ENCODE measurements at regions not wholly inside any gene's neighbourhood (a gene's known extent, or its start where the extent isn't known, plus 50 kb on each side); places are given as distances from the start of the nearest gene placed in this dataset.

DNA sequence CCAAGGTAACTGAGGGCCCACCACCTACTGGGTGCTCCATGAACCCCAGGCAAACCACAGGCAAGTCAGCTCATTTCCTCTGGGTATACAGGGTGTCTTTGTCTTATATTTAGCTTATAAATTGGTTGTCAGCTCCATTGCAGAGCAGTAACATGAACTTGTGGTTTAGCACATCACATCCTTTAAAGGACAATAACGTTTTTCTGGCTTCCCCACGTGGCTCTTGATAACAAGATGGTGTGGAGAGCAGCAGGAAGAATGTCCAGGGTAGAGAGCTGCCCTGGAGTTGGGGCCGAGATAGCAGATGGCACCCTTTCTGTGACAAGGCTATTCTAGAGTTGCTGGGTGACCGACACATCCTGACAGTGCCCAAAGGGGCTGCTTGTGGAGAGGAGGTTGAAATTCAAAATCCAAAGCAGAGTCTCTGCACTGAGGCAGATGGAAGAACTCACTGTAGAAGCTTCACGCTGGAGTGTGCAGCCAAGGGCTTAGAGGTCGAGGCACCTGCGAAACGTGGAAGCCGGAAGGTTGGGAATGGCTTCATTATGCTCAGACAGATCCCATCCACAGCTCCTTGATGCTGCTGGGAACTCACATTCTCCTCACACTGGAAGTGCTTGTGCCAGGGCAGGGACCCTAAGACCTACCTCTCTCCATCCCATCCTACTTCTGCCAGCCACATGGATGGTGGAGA, 133.0 kb upstream of the FRY start:
- no peak for FAIRE-seq

DNA sequence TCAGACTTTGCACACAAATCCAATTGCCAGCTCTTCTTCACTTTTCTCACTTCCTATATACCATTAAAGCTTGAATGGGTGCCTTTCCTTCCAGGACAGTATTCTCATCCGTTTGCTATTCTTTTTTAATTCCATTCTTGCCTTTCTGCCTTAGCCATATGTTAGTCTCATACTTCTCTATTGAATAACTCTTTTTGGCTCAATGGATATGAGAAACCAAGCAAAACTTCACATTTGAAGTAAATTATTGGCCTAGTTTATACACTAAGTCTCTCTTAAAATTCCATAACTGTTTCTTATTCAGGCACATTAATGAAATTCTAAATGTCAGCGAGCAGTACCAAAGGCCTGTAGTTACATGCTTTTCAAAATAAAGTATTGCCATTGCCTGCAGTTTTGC, 129.6 kb upstream of the FRY start:
- no peak for FAIRE-seq

DNA sequence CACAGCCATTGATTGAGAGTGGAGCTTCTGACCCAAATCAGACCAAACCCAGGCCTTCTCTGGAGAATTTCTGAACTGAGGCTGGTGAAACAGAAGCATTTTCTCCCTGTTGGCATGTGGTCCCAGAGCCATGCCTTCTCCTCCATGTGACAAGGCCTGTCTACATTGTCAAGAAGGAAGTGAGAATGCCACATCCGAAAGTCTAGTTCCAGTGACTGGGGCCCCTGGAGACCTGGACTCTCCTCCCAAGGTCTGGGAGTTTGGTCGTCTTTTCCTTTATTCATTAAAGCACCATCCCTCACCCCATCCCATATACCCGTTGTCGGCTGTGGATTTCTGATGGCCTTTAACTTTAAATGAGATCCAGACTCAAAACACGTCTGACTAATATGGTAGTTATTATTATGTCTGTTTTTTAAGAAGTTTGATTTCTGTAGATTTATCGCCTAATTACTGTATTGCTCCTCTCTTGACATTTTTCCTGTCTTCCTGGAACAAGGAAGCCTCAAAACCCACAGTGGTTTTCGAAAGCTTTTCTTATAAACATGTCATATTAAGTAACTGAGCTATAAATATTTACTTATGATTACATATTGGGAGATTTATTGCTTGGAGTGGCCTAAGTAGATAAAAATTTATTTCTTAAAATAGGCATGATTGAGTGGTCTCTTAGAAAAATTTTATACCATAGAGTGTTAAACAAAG, 128.3 kb upstream of the FRY start:
- FAIRE-seq = no peak

DNA sequence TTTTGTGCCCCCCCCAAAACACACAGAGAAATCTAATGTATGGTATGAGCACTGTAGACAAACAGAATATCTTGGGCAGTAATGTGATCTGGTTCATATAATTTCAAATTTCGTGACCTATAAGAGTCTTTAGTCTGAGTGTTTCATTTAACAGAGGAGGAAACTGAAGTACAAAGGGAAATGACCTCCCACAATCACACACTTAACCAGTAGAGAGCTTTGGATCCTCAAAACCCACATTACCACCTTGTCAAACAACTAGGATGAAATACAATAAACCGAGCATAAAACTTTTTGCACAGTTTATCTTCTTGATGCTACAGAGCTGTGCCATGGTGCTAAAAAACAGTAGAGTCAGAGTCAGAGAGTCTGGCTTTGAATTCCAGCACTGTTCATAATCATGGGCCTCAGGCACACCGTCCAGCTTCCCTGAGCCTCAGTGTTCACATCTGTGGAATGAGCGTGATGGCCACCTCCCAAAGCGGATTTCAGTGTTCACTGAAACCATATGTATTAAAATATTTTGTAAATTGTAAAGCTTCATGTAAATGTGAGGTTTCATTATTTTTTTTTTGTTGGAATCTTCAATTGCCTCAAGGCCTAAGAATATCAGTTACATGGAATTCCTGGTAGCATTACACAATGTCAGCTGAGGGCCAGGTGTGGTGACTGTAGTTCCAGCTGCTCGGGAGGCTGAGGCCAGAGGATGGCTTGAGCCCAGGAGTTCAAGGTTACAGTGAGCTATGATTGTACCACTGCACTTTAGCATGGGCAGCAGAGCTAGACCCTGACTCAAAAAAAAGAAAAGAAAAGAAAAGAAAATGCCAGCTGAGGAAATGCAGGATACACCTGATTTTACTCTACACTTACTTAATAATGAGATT, 126.4 kb upstream of the FRY start:
- FAIRE-seq = no peak

DNA sequence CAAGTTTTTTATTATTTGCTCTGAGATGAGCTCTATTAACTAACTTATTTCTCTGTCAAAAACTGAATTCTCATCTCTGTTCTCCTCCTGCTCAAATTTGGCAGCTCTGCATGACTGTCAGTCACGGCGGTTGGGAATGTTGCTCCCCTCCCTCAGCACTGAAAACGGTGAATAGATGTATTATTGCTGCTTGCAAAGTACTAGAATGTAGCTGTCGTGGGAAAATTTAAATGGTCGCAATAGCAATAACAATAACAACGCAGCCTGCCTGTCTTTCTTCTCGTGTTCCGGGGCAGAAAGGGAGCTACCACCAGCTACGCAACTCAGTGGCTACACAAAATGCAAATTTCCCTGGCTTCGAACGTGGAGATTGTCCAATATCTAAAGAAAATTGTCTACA, 125.6 kb upstream of the FRY start:
- no peak for FAIRE-seq

DNA sequence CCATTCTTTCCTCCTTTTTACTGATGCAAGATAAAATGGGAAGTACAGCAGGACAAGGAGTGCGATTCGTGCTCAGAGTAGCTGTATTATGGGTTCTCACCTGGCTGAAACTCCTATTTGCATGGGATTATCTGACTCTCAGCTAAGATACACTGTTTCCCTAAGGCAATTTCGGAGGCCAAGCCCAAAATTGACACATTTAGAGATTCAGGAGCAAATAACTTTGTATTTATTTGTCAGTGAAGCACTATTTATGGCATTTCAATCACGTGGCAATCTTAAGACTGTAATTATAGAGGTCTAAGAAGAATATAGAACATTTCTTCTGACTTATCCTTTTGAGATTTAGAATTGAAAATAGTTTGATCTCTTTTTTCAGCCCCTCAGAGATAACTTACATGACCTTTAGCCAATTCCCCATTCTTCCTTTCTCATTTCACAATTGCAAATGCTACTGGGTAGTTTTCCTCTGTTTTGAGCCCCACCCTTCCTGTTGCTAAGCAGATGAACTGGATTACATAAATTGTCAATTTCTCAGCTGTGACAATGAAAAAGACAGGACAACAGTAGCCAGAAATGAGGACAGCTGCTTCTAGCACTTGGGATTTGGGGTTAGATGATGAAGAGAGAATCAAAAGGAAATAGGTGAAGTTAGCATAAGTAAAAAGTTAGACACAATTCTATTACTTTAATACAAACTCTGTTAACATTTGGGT, 122.7 kb upstream of the FRY start:
- no peak for FAIRE-seq

DNA sequence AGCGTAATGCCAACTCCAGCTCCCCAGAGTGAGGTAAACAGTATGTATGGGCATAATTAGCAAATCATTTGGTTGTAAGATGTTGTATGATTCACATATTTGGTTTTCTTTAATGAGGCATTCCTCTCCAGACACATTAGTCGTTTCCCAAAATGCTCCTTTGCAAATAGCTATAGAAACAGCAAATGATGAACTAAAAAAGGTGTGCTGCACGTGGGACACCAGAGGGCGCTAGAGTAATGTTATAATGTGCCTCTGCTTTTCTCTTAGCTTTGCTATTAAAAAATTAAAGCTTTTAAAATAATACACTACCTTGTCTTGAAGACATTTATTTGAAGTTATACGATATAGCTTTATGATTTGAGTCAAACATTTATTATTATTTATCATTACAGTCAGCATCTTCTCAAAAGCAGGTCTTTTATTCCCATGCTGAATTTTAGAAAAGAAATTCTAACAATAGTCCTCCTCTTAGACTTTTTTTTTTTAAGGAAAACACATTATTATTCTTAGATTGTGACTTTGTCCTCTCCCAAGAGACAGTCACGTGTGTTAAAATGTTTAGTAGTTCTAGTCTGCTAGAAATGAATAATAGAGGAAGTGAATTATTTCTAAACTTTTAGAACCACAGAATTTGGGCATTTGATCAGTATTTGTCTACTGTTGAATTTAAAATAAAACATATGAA, 121.6 kb upstream of the FRY start:
- peak; percentile 91 for FAIRE-seq

DNA sequence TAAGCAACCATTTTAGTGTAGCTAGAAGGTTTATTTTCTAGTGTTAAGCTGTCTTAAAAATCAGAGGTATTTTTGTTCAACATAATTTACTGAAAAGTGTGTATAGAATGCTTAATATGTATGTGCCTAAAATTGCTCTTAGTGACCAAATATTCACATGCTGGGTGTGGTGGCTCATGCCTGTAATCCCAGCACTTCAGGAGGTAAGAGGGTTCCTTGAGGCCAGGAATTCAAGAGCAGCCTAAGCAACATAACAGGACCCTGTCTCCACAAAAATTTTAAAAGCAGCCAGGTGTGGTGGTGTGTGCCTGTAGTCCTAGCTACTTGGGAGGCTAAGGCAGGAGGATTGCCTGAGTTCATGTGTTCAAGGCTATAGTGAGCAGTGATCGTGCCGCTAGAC, 120.9 kb upstream of the FRY start:
- FAIRE-seq = no peak

DNA sequence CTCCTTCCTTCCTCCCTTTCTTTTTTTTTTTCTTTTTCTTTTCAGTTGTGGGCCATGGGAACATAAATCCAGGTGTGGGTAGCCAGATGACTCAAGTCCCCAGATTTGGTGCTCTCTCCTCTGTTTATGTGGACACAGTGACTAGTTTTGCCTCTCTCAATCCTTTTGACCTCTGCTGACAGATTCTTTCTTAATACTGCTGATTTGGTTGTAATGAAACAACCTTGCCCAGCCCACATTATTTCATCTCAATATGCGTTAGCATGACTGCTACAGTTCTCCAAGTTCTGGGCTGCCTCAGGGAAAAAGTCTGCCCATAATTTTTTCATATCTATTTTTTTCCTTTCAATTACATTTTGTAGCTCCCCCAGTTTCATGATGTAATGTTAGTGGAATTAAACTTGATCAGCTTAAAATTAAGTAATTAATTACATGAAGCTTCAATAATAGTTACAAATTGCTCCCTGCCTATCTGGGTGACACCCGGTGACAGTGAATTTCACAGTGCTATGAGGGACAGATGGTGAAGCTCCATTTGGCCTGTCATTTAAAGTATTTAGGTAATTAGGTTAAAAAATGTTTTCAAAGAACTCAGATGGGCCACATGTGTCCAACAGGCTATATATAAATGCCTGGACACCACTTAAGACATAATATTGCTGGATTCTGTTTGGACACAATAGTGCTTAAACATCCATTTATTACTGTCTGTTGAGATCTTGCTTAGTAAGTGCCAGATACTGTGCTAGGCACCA, 118.8 kb upstream of the FRY start:
- no peak for FAIRE-seq

DNA sequence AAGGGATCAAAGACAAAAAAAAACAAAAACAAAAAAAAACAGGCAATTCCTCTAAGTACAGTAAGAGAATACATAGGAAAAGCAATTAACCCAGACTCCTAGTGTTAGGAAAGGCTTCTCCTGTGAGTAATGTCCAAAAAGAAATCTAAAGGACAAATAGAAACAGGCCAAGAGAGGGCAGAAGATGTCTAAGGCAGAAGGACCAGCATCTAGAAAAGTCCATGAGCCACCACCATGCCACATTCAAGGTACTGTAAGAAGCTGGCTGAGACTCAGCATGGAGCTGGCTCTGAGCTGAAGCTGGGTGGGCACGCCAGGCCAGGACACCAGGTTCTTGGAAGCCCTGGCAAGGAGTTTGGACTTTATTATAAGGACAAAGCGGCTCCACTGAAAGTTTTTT, 118.1 kb upstream of the FRY start:
- no peak for FAIRE-seq

DNA sequence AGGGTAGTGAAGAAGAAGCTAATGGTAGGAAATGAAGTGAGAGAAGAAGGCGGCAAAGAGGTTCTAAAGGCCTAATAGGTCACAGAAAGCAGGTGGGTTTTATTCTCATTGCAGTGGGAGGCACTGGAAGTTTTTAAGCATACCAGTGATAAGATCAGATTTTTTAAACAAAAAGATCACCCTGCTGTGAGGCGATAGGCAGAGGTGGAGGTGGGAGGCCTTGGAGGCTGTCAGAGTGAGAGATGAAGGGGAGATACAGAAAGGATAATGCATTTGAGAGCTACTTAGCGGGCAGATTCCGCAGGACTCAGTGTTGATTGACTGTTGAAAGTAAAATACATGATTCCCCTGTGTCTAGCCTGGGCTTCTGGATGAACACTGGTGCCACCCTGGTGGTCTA, 116.7 kb upstream of the FRY start:
- FAIRE-seq = no peak

DNA sequence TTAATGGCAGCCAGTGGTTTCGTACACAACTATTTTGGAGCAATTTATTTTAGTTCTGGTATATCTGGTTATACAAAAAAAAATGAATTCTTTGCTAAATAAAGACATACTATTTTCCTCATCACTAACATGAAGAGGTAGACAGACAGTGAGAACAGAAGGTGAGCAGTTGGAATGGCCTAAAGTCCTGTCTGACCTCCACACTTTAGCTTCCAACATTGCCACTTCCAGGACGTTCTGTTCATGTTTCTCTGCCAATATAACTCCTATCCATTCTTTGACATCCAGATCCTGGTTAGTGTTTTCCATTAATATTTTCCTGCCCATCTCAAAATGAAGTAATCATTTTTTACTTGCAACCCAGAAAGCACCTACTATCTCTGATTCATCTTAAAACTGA, 112.9 kb upstream of the FRY start:
- no peak for FAIRE-seq

DNA sequence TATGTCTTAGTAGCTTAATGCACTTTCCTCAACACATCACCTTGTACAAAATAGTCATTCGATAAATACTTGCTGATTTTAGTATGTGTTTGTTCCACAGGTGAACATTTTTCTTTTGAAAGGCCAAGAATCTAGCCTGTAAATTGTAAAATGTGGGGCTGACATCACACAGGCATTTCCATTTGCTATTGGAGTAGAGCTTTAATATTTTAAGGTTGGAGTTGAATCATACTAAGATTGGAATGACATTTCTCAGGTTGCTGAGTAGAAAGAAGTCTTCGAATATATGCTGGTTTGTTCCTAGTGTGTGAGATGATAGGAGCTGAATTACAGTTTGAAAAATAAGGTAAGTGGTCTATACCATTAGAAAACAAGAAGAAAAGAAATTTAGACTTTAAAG, 112.3 kb upstream of the FRY start:
- no peak for FAIRE-seq

DNA sequence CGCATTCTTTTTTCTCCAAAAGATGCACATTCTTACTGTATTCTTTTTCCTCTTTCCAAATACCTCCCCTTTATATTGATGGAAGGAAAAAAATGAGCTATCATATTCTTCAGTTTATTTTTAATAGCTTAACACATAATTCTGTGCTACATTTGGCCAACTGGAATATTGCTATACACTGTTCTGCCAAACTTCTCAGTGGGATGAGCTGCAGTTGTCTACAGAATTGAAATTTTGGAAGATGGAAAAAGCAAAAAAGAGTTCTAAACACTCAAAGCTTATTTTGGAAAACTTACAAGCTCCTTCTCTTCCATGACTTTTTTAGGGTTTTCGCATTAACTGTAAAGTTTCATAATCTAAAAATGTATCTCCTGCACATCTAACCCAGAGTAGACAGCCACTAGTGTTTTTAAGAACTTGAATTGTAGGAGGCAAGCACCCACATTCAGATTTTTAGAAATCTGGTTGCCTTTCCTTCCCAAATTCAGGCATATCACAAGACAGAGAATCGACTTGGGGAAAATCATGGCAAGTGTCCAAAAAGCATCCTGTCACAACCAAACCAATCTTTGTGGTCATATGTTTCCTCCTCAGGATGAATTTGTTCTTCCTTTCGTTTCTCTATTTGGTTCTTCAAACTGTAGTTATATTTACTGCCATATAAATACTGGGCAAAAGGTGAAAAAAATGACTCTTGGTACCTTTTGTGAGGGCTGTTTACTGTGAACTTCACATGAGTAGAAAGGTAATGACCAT, 111.4 kb upstream of the FRY start:
- FAIRE-seq = no peak

DNA sequence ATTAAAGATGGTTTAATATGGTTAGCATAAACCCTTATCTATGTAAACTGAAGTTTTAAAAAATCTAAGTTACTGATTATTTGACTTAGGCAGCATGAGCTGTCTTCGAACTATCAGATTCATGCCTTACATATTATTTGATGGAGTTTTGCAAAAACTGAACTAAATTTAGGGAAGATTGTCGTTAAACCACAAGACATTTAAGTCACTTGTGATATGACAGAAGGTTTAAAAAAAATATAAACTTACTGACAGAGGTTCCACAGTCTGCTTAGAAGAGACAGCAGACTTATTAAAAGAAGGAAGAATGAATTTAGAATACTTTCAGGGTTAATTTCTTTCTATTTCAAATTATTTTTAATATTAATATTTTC, 110.9 kb upstream of the FRY start:
- FAIRE-seq = no peak

DNA sequence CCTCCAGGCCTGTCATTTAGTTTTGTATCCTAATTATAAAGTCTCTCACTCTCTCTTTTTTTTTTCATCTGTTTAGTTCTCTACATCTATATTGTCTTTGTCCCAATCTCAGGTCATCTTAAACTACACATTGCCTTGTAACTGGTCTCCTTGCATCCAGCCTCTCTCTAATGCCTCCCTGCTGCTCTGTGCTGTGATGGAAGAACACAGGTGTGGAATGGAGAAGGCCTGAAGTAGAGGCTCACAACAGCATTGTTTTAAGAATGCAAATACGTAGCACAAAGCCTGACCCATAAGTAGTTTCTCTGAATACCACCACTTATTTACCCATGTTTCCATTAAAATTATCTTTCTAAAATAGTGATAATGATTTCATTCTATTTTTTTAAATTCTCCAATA, 108.8 kb upstream of the FRY start:
- no peak for FAIRE-seq

DNA sequence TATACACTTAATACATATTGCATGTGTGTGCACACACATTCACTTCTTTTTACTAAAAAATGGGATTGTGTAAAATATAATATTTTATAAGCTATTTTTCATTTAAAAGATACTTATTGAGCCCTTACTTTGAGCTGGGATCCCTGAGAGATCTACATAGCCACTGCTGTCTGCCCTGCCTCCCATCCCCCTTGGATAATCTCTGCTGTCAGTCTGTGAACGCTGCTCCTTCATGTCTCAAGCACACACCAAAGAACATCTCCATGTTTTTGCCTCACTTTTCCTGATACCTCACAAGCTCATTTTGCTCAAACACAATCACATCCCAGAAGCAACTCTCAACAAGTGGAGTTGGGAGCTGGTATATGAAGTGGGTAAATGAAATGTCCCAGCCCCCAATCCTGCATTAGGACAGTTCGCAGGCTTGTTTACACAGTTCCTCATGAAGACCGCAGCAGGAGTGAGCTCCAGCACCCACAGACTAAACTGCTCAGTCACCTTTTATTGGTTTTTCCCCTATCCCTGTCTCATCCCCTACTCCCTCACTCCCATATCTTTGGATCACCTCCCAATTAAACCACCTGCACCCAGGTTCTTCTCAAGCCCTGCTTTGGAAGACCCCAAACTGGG, 108.3 kb upstream of the FRY start:
- FAIRE-seq = no peak

DNA sequence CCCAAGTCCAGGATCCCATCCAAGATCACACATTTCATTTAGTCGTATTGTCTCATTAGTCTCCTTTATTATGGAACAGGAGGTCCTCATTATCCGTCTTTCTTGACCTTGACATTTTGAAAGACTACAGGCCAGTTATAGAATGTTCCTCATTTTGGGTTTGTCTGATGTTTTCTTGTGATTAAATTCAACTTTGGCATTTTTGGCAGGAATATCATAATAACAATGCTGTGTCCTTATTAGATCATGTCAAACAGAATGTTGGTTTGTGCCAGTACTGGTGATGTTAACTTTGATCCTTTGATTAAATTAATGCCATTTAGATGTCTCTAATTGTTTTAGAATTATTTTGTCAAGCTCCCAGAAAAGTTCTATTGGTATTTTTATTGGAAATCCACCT, 106.5 kb upstream of the FRY start:
- no peak for FAIRE-seq

DNA sequence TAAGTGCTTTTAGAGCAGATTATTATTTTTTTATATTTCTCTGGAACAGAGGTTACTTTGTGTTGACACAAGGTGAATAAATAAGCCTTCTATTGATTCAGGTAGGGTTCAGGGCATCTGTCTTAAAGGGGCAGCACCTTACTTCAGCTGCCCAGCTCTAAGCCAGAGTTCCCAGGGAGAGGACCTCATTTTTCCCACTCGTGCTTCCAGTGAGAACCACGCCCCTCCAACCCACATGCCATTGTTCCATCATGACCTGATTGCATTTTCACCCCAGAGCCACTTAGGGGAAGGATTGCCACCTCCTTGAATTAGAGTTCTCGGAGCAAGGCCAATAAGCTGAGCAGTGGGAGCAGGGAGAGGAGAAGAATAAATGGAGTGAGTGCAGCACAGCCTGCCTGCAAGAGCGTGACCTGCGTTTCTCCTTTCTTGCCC, 104.3 kb upstream of the FRY start:
- no peak for FAIRE-seq

DNA sequence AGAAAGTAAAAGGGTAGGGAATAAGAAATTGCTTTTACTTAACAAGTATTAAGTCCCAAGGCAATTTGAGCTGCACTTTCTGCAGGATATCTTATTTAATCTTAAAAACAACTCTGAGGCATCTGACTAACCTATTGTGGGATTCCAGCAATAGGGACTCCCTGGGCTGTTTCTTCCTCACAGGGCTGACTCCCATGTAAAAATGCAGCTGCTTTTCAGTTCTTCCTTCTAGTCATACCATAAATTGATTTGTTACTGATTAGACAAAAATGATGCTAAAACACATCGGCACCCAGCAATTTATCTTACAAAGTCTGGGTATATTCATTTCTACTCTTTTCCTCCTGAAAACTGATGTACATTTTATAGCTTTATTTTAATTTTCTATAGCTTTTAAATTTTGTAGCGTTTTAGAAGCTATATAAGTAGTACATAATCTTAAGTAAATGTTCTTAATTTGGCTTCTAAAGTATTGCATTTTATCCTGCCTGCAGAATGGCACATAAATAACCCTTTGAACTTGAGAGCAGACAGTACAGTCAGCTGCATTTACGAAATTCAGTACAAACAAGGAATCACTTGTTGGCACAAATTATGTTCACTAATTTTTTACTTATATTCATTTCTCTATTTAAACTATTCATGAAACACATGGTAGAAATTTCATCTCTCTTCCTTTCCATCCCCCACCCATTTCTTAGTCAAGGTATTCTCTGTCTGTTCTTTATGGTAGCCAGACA, 102.4 kb upstream of the FRY start:
- FAIRE-seq = no peak
